SK-N-SH (cell line): ENCODE measurements at regions not wholly inside any gene's neighbourhood (a gene's known extent, or its start where the extent isn't known, plus 50 kb on each side); places are given as distances from the start of the nearest gene placed in this dataset.

ENCODE experiments used
- CTCF ChIA-PET: fragments of 300-600, 350-600 bp; formaldehyde crosslinking; extraction: SDS; loops from one replicate; lab custom pipeline; 2021; lab: Yijun Ruan, JAX
- POLR2A ChIA-PET: fragments of 350-600 bp; sonication (Branson Sonifier 250); formaldehyde crosslinking; extraction: SDS; loops from one replicate; lab custom pipeline; 2020; ENCODE audit warnings: antibody characterized with exemption, inconsistent platforms; lab: Yijun Ruan, JAX
- DNase-seq: peaks from one replicate; pipeline ENCODE4 v3.0.0; 2012
- H2AFZ ChIP-seq: fragments of 200-600 bp; sonication (generic); 2 replicates; pipeline ENCODE4 v1.8.1; 2016; ENCODE audit warnings: antibody characterized with exemption, mild to moderate bottlenecking, low read depth
- H3F3A ChIP-seq: fragments of 200-600 bp; sonication (generic); replicated peaks from 2 replicates; pipeline ENCODE3; 2016; ENCODE audit warnings: antibody characterized with exemption, mild to moderate bottlenecking; ENCODE audit not compliant: insufficient read depth
- H3K27ac ChIP-seq, 2 experiments: fragments of 200-500 bp in 1 of 2; fragments of 200-600 bp in 1 of 2; sonication (Bioruptor generic) in 1 of 2; sonication (generic), shearing (Covaris generic) in 1 of 2; 2 replicates each; pipeline versions ENCODE4 v1.5.1 to v1.6.1; 2014 to 2016; ENCODE audit warnings: low read depth in 2 of 2, inconsistent platforms in 1 of 2, low read length in 1 of 2, mild to moderate bottlenecking in 1 of 2, mixed read lengths in 1 of 2
- H3K27me3 ChIP-seq: fragments of 200-600 bp; sonication (generic), shearing (Covaris generic); 2 replicates; pipeline ENCODE4 v1.6.1; 2016; ENCODE audit warnings: mixed run types; ENCODE audit not compliant: insufficient read depth
- H3K36me3 ChIP-seq, 2 experiments: fragments of 200-500 bp in 1 of 2; fragments of 200-600 bp in 1 of 2; sonication (Bioruptor generic) in 1 of 2; sonication (generic) in 1 of 2; replicated peaks in 1 of 2; 2 replicates each; pipeline versions ENCODE3 to v1.5.1; 2014 to 2016; ENCODE audit warnings: low read length in 1 of 2, mild to moderate bottlenecking in 1 of 2; ENCODE audit not compliant: insufficient read depth in 2 of 2, control insufficient read depth in 1 of 2
- H3K4me1 ChIP-seq, 2 experiments: fragments of 200-500 bp in 1 of 2; fragments of 200-600 bp in 1 of 2; sonication (Bioruptor generic) in 1 of 2; sonication (generic), shearing (Covaris generic) in 1 of 2; 2 replicates each; pipeline versions ENCODE4 v1.5.1 to v1.6.1; 2014 to 2016; ENCODE audit warnings: low read depth in 1 of 2, low read length in 1 of 2, mixed run types in 1 of 2; ENCODE audit not compliant: insufficient read depth in 2 of 2, control insufficient read depth in 1 of 2
- H3K4me2 ChIP-seq: fragments of 200-600 bp; sonication (generic), shearing (Covaris generic); 2 replicates; pipeline ENCODE4 v1.6.1; 2017; ENCODE audit warnings: mixed run types
- H3K4me3 ChIP-seq, 2 experiments: fragments of 200-500 bp in 1 of 2; fragments of 200-600 bp in 1 of 2; sonication (Bioruptor generic) in 1 of 2; sonication (generic), shearing (Covaris generic) in 1 of 2; 2 replicates each; pipeline versions ENCODE4 v1.5.1 to v1.8.1; 2014 to 2016; ENCODE audit warnings: low read depth in 2 of 2, inconsistent platforms in 1 of 2, low read length in 1 of 2, mild to moderate bottlenecking in 1 of 2, mixed read lengths in 1 of 2, moderate library complexity in 1 of 2
- H3K79me2 ChIP-seq: fragments of 200-600 bp; sonication (generic); 2 replicates; pipeline ENCODE4 v1.8.1; 2017; ENCODE audit warnings: mild to moderate bottlenecking; ENCODE audit not compliant: insufficient read depth
- H3K9ac ChIP-seq: fragments of 200-600 bp; sonication (generic); 2 replicates; pipeline ENCODE4 v1.6.1; 2017; ENCODE audit warnings: mixed run types
- H3K9me2 ChIP-seq: fragments of 200-600 bp; sonication (generic); 2 replicates; pipeline ENCODE4 v1.6.1; 2017; ENCODE audit warnings: mixed run types
- H3K9me3 ChIP-seq: fragments of 200-600 bp; sonication (generic); 2 replicates; pipeline ENCODE4 v1.6.1; 2017; ENCODE audit warnings: mixed run types, mild to moderate bottlenecking, moderate library complexity
- H4K20me1 ChIP-seq: fragments of 200-600 bp; sonication (generic); 2 replicates; pipeline ENCODE4 v1.6.1; 2017; ENCODE audit warnings: mild to moderate bottlenecking, mixed run types; ENCODE audit not compliant: insufficient read depth
- CHD2 ChIP-seq: fragments of 150-350 bp; IDR thresholded peaks from 2 replicates; pipeline ENCODE4 v1.6.1; 2018; ENCODE audit warnings: low read length; ENCODE audit not compliant: partially characterized antibody
- ELF1 ChIP-seq: IDR thresholded peaks from 2 replicates; pipeline ENCODE4 v1.4.0; 2012
- EP300 ChIP-seq, 2 experiments: IDR thresholded peaks; 2 replicates each; pipeline versions ENCODE4 v1.4.0 to v1.6.1; 2012; ENCODE audit warnings: borderline replicate concordance in 1 of 2, low read depth in 1 of 2, low read length in 1 of 2
- FOSL2 ChIP-seq: IDR thresholded peaks from 2 replicates; pipeline ENCODE4 v1.4.0; 2012; ENCODE audit warnings: low read depth, mild to moderate bottlenecking, moderate library complexity, borderline replicate concordance
- GATA2 ChIP-seq: sonication (generic); formaldehyde crosslinking; IDR thresholded peaks from 2 replicates; pipeline ENCODE4 v1.5.0; 2020; ENCODE audit warnings: mild to moderate bottlenecking, missing genetic modification reagents
- JUND ChIP-seq: IDR thresholded peaks from 2 replicates; pipeline ENCODE4 v1.4.0; 2012
- POLR2AphosphoS5 ChIP-seq: IDR thresholded peaks from 2 replicates; pipeline ENCODE4 v1.6.1; 2012; ENCODE audit warnings: low read depth, low read length
- RAD21 ChIP-seq: IDR thresholded peaks from 2 replicates; pipeline ENCODE4 v1.6.1; 2012; ENCODE audit warnings: mild to moderate bottlenecking, low read length
- RFX5 ChIP-seq: IDR thresholded peaks from 2 replicates; pipeline ENCODE4 v1.6.1; 2012; ENCODE audit warnings: mild to moderate bottlenecking, improper control_type of control experiment, low read length
- SIN3A ChIP-seq: IDR thresholded peaks from 2 replicates; pipeline ENCODE4 v1.6.1; 2012; ENCODE audit warnings: low read depth, mild to moderate bottlenecking, low read length, moderate library complexity, borderline replicate concordance
- SMC3 ChIP-seq: IDR thresholded peaks from 2 replicates; pipeline ENCODE4 v1.6.1; 2012; ENCODE audit warnings: low read depth, low read length, improper control_type of control experiment
- TCF12 ChIP-seq: IDR thresholded peaks from 2 replicates; pipeline ENCODE4 v1.4.0; 2012
- YY1 ChIP-seq: IDR thresholded peaks from 2 replicates; pipeline ENCODE4 v1.4.0; 2012; ENCODE audit warnings: low read depth, mild to moderate bottlenecking
- ZBTB33 ChIP-seq: IDR thresholded peaks from 2 replicates; pipeline ENCODE4 v1.4.0; 2012; ENCODE audit warnings: low read depth, borderline replicate concordance
- WGBS: methylation state at CpG from one replicate; pipeline ENCODE4 v1.1.6; 2017; ENCODE audit warnings: low lambda C conversion rate; 5-methylcytosine and 5-hydroxymethylcytosine counted together
- TF ChIP-seq, protein P1 (sequence below): fragments of 200-600 bp; sonication (generic); IDR thresholded peaks from 2 replicates; pipeline ENCODE4 v1.6.1; 2017; ENCODE audit warnings: antibody characterized with exemption, mild to moderate bottlenecking, moderate library complexity
- TF ChIP-seq, protein P2 (sequence below): IDR thresholded peaks from 2 replicates; pipeline ENCODE4 v1.4.0; 2012; ENCODE audit warnings: low read depth, borderline replicate concordance

- TF ChIP-seq GATA2 (no peak), POLR2AphosphoS5 (no peak)
Observed at GRCh38 chr11:8329336-8329735, 65.7 kb upstream of the LMO1 start (continued).

DNA sequence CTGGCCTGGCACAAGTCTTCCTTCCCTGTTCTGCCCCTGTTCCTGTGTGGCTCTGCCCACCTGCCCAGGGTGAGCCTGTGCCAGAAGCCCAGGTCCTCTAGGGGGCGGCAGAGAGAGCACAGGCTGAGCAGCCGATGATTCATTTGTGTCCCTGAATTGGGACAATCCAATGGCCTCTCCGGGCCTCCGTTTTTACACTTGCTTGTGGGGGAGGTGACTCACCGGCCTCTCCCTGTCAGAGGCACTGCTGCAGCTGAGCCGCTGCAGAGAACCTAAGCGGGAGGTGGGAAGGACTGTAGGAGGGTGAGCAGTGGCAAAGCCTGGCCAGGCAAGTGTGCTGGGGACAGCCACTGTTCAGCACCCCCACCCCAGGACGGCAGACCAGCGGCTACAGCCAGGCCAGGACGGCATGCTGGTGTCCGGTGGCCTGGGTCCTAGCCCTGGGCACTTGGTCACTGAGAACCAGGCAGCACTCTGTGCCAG lies 65.2 kb upstream of the LMO1 start:
- 6% methylated on average over 10 of the region's 11 CpGs for WGBS
- CTCF ChIA-PET: interaction anchor here (0.7 to 4.6 kb wide), 22 partner anchors 9 to 262 kb away, joined by 3 to 40 read pairs (median 4); partner anchors contain the start of gene LMO1
- TF ChIP-seq FOSL2 (peak; percentile 85), JUND (peak; percentile 62), SMC3 (peak; percentile 47), RFX5 (no peak), SIN3A (no peak), RAD21 (peak; percentile 60), TCF12 (peak; percentile 23; the same call in 1 of the 2 replicates), CHD2 (peak; percentile 43)
- TF ChIP-seq, protein P1, sequence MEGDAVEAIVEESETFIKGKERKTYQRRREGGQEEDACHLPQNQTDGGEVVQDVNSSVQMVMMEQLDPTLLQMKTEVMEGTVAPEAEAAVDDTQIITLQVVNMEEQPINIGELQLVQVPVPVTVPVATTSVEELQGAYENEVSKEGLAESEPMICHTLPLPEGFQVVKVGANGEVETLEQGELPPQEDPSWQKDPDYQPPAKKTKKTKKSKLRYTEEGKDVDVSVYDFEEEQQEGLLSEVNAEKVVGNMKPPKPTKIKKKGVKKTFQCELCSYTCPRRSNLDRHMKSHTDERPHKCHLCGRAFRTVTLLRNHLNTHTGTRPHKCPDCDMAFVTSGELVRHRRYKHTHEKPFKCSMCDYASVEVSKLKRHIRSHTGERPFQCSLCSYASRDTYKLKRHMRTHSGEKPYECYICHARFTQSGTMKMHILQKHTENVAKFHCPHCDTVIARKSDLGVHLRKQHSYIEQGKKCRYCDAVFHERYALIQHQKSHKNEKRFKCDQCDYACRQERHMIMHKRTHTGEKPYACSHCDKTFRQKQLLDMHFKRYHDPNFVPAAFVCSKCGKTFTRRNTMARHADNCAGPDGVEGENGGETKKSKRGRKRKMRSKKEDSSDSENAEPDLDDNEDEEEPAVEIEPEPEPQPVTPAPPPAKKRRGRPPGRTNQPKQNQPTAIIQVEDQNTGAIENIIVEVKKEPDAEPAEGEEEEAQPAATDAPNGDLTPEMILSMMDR: peak; percentile 88
- TF ChIP-seq, protein P2, sequence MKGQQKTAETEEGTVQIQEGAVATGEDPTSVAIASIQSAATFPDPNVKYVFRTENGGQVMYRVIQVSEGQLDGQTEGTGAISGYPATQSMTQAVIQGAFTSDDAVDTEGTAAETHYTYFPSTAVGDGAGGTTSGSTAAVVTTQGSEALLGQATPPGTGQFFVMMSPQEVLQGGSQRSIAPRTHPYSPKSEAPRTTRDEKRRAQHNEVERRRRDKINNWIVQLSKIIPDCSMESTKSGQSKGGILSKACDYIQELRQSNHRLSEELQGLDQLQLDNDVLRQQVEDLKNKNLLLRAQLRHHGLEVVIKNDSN: no peak
- TF ChIP-seq, all 33 proteins: peak for 7
- Histone ChIP-seq H3K27me3 (no peaks in the 10 kb centered on the region), H3K4me3 (peak overlapping the region in 1 of 2 experiments; percentile 45; a peak in 3 of 4 replicates), H3K9me3 (no peaks in the 10 kb centered on the region), H3F3A (no peaks in the 10 kb centered on the region), H3K4me2 (peak overlapping the region; percentile 71), H3K36me3 (no peaks in the 10 kb centered on the region), H2AFZ (peak overlapping the region; percentile 70; the same call in 1 of the 2 replicates), H3K27ac (peak overlapping the region in 1 of 2 experiments; percentile 28; a peak in 1 of 4 replicates), H4K20me1 (no peaks in the 10 kb centered on the region), H3K4me1 (peaks cover 6 to 23% of the 10 kb centered on the region in 2 experiments; a peak in 2 of 4 replicates), H3K9me2 (no peaks in the 10 kb centered on the region), H3K9ac (no peak overlapping the region), H3K79me2 (no peaks in the 10 kb centered on the region)
- DNase-seq: peak; percentile 89
- POLR2A ChIA-PET: no interaction called here

DNA sequence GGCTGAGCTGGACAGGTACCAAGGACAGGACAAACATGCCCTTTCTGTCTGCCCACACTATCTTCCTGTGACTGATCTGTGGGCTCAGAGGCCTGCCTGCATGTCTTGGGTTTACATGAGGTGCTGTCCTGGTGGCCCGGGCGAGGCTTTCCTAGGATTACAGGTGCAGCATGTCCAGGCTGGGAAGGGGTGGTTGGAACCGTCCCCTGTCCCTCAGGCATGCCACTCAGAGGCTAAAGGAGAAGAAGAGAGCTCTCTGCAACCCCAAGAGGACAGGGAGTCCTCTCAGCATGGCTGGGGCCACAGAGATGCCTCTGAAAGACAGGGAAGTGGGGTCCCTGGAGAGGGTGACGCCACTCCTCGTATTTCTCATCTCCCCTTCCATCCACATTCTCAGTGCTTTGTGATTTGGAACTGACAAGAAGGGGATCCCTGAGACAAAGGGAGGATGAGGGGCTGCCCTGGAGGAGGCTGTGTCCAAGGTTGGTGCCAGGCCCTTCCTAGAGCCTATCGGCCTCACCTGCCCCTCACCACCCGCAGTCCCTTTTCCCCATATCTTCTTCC lies 64.6 kb upstream of the LMO1 start:
- Histone ChIP-seq H3K9me3 (no peaks in the 10 kb centered on the region), H3K4me3 (peak overlapping the region in 1 of 2 experiments; percentile 45; a peak in 1 of 4 replicates), H3K79me2 (no peaks in the 10 kb centered on the region), H4K20me1 (no peaks in the 10 kb centered on the region), H3F3A (no peaks in the 10 kb centered on the region), H3K9me2 (no peaks in the 10 kb centered on the region), H3K4me1 (peaks cover 6 to 21% of the 10 kb centered on the region in 2 experiments; a peak in 2 of 4 replicates), H3K36me3 (no peaks in the 10 kb centered on the region), H3K27me3 (no peaks in the 10 kb centered on the region), H2AFZ (no peak overlapping the region), H3K9ac (no peak overlapping the region), H3K27ac (no peak overlapping the region), H3K4me2 (0 out of 2 replicates have a peak overlapping the region, but pooled peaks have one; percentile 71)
- ChIA-PET CTCF (interaction anchor here (0.6 to 4.6 kb wide), 16 partner anchors 9 to 239 kb away, joined by 3 to 40 read pairs (median 6); partner anchors contain the start of gene LMO1), POLR2A (no interaction called here)
- 100% methylated on average over 5 of the region's 7 CpGs for WGBS
- TF ChIP-seq ELF1 (no peak), EP300 (IDR thresholded peaks at IDR 0.05; ENCODE audit: borderline replicate concordance in 1 of 2, low read depth in 1 of 2, low read length in 1 of 2) (no peak), YY1 (no peak), SIN3A (no peak), ZBTB33 (no peak)
- TF ChIP-seq, protein P2: no peak
- no peak for DNase-seq
